GM10266 (cell line): ENCODE measurements at regions not wholly inside any gene's neighbourhood (a gene's known extent, or its start where the extent isn't known, plus 50 kb on each side); places are given as distances from the start of the nearest gene placed in this dataset.
A peak's percentile ranks its signal among the peaks of the same experiment; 100 is the strongest.

Experiments used
- DNase-seq: peaks from one replicate; pipeline ENCODE4 v3.0.0; 2012; ENCODE audit errors: extremely low spot score
- CTCF ChIP-seq: IDR thresholded peaks from 2 replicates; pipeline ENCODE4 v1.5.1; 2012; ENCODE audit warnings: mild to moderate bottlenecking, low read depth; ENCODE audit not compliant: control insufficient read depth, insufficient read depth; ENCODE audit errors: missing control alignments

DNA sequence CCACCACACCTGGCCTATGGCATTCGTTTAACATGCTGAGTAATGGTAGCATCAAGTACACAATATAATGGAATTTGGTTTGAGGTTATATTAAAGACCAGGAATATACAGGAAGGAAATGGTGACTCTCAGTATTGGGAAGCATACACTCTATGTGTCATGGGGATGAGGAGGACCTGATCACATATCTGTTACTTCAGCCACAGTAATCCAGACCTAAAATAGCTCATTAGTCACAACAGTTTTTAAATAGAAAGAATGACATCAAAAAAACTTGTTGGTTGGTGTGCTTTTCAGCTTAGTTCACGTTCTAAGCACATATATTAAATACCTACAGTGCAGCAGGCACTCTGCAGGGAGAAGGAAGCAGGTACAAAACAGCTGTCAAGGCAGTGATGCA is 52.5 kb upstream of the ATP2C1 start:
- TF ChIP-seq CTCF = no peak
- DNase-seq = peak; percentile 32

GRCh38 chr3:130843441-130843840 is 50.4 kb upstream of the ATP2C1 start:
- DNase-seq = no peak
- TF ChIP-seq CTCF = no peak
